ENCODE measurements at regions not wholly inside any gene's neighbourhood (a gene's known extent, or its start where the extent isn't known, plus 50 kb on each side); places are given as distances from the start of the nearest gene placed in this dataset.

DNA sequence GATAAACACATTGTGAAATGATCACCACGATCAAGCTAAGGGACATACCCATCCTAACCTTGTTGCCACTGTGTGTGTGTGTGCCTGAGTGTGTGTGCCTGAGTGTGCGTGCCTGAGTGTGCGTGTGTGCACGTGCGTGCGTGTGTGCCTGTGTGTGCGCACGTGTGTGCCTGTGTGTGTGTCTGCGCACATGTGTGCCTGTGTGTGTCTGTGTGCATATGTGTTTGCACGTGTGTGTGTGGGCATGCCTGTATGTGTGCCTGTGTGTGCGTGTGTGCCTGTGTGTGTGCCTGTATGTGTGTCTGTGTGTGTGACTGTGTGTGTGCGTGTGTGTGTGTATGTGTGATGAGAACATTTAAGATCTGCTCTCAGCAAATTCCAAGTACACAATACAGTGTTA lies 244.1 kb upstream of the DPP6 start:
- Histone ChIP-seq H3K4me1 (ENCODE audit: low read length) (no peaks in the 10 kb centered on the region), H3K9me3 (ENCODE audit: insufficient read depth, low read length) (no peaks in the 10 kb centered on the region), H3K36me3 (replicated peaks; ENCODE audit: low read depth, low read length) (no peaks in the 10 kb centered on the region), H2AFZ (ENCODE audit: low read depth, low read length) (no peak overlapping the region), H3K79me2 (ENCODE audit: low read length) (no peaks in the 10 kb centered on the region), H3K4me2 (ENCODE audit: low read length) (no peak overlapping the region), H3K4me3 (ENCODE audit: low read length) (no peak overlapping the region), H3K27me3 (ENCODE audit: low read depth, low read length) (no peaks in the 10 kb centered on the region), H3K27ac (ENCODE audit: low read length) (no peak overlapping the region), H4K20me1 (ENCODE audit: insufficient read depth, low read length) (no peaks in the 10 kb centered on the region), H3K9ac (ENCODE audit: low read length) (no peak overlapping the region)
- TF ChIP-seq, protein P1, sequence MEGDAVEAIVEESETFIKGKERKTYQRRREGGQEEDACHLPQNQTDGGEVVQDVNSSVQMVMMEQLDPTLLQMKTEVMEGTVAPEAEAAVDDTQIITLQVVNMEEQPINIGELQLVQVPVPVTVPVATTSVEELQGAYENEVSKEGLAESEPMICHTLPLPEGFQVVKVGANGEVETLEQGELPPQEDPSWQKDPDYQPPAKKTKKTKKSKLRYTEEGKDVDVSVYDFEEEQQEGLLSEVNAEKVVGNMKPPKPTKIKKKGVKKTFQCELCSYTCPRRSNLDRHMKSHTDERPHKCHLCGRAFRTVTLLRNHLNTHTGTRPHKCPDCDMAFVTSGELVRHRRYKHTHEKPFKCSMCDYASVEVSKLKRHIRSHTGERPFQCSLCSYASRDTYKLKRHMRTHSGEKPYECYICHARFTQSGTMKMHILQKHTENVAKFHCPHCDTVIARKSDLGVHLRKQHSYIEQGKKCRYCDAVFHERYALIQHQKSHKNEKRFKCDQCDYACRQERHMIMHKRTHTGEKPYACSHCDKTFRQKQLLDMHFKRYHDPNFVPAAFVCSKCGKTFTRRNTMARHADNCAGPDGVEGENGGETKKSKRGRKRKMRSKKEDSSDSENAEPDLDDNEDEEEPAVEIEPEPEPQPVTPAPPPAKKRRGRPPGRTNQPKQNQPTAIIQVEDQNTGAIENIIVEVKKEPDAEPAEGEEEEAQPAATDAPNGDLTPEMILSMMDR (IDR thresholded peaks at IDR 0.05; ENCODE audit: low read depth, low read length): no peak
- no peak for TF ChIP-seq EZH2phosphoT487 (IDR thresholded peaks at IDR 0.05; ENCODE audit: low read depth)

DNA sequence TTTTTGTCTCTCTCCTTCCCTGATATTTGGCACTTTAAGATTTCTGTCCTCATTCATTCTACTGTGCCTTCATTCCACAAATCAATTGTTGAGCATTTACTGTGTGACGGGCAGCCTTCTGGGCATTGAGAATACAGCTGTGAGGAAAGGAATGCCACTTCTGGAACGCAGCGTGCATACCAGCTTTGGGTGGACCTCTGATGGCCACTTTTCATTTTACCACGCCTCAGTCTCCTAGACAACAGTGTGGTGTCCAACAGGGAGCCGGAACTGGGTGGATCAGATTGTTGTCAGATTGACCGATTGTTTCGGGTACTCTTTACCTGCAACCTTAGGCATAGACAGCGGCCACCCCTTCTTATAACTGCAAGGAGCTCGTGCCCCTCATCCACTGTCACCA lies 222.7 kb upstream of the DPP6 start:
- Histone ChIP-seq H3K79me2 (ENCODE audit: low read length) (no peaks in the 10 kb centered on the region), H4K20me1 (ENCODE audit: insufficient read depth, low read length) (no peaks in the 10 kb centered on the region), H3K9me3 (ENCODE audit: insufficient read depth, low read length) (no peaks in the 10 kb centered on the region), H3K4me1 (ENCODE audit: low read length) (no peaks in the 10 kb centered on the region), H3K4me2 (ENCODE audit: low read length) (no peak overlapping the region), H3K27ac (ENCODE audit: low read length) (no peak overlapping the region), H3K36me3 (replicated peaks; ENCODE audit: low read depth, low read length) (no peaks in the 10 kb centered on the region), H3K9ac (ENCODE audit: low read length) (no peak overlapping the region), H3K4me3 (ENCODE audit: low read length) (no peak overlapping the region), H3K27me3 (ENCODE audit: low read depth, low read length) (no peaks in the 10 kb centered on the region; the same call in 1 of the 2 replicates), H2AFZ (ENCODE audit: low read depth, low read length) (no peak overlapping the region)
- no peak for TF ChIP-seq EZH2phosphoT487 (IDR thresholded peaks at IDR 0.05; ENCODE audit: low read depth)
- TF ChIP-seq, protein P1 (IDR thresholded peaks at IDR 0.05; ENCODE audit: low read depth, low read length): no peak

- Histone ChIP-seq H3K79me2 (ENCODE audit: low read length) (no peaks in the 10 kb centered on the region), H3K9me3 (ENCODE audit: insufficient read depth, low read length) (no peaks in the 10 kb centered on the region), H3K27ac (ENCODE audit: low read length) (no peak overlapping the region), H3K9ac (ENCODE audit: low read length) (no peak overlapping the region), H3K27me3 (ENCODE audit: low read depth, low read length) (peaks cover 3% of the 10 kb centered on the region), H2AFZ (ENCODE audit: low read depth, low read length) (no peak overlapping the region), H4K20me1 (ENCODE audit: insufficient read depth, low read length) (no peaks in the 10 kb centered on the region), H3K36me3 (replicated peaks; ENCODE audit: low read depth, low read length) (no peaks in the 10 kb centered on the region), H3K4me1 (ENCODE audit: low read length) (peaks cover 9% of the 10 kb centered on the region), H3K4me2 (ENCODE audit: low read length) (no peak overlapping the region), H3K4me3 (ENCODE audit: low read length) (no peak overlapping the region)
- TF ChIP-seq, protein P1 (IDR thresholded peaks at IDR 0.05; ENCODE audit: low read depth, low read length): peak; percentile 50
- TF ChIP-seq EZH2phosphoT487 (IDR thresholded peaks at IDR 0.05; ENCODE audit: low read depth): no peak
These were observed 220.0 kb upstream of the DPP6 start for GRCh38 chr7:153832160-153832559.

DNA sequence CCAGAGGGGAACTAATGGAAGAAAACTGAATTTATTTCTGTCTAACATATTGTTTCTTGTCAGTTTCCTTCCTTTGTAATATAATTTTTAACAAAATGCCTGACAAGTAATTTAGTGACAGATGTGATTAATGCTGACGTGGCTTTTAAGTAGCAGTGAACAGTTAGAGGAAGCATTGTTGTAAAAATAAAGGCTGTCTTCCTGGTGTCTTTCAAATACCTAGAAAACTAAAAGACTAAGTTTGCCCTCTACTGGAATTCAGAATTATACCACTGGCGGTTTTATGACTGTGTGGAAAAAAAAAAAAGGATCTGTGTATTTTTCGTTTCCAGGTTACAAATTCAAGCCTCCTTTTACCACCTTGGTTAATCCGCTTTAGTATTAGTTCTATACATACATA lies 217.1 kb upstream of the DPP6 start:
- Histone ChIP-seq H4K20me1 (ENCODE audit: insufficient read depth, low read length) (no peaks in the 10 kb centered on the region), H3K27me3 (ENCODE audit: low read depth, low read length) (peaks cover 3% of the 10 kb centered on the region), H3K9me3 (ENCODE audit: insufficient read depth, low read length) (no peaks in the 10 kb centered on the region), H3K4me2 (ENCODE audit: low read length) (no peak overlapping the region), H3K4me1 (ENCODE audit: low read length) (peaks cover 9% of the 10 kb centered on the region), H3K36me3 (replicated peaks; ENCODE audit: low read depth, low read length) (no peaks in the 10 kb centered on the region), H3K4me3 (ENCODE audit: low read length) (no peak overlapping the region), H3K27ac (ENCODE audit: low read length) (no peak overlapping the region), H3K9ac (ENCODE audit: low read length) (no peak overlapping the region), H2AFZ (ENCODE audit: low read depth, low read length) (no peak overlapping the region; the same call in 1 of the 2 replicates), H3K79me2 (ENCODE audit: low read length) (no peaks in the 10 kb centered on the region)
- TF ChIP-seq, protein P1 (IDR thresholded peaks at IDR 0.05; ENCODE audit: low read depth, low read length): peak; percentile 67
- no peak for TF ChIP-seq EZH2phosphoT487 (IDR thresholded peaks at IDR 0.05; ENCODE audit: low read depth)
